ENCODE measurements at regions not wholly inside any gene's neighbourhood (a gene's known extent, or its start where the extent isn't known, plus 50 kb on each side); places are given as distances from the start of the nearest gene placed in this dataset.

DNA sequence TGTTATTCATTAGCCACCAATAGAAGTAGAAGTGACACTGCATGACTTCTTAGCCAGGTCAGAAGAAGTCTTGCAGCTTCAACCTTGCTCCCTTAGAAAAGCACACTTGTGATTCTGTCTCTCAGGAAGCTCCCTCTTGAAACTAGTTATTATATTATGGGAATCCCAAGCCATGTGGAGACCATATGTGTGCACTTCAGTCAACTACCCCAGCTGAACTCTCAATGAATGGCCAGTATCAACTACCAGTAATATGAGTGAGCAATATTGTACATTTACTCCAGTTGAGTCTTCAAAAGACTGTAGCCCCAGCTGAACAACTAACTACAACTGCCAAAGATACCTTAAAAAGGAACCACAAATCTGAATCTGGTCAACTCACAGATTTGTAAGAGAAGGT is 77.1 kb upstream of the GABRA3 start:
- TF ChIP-seq, protein P1, sequence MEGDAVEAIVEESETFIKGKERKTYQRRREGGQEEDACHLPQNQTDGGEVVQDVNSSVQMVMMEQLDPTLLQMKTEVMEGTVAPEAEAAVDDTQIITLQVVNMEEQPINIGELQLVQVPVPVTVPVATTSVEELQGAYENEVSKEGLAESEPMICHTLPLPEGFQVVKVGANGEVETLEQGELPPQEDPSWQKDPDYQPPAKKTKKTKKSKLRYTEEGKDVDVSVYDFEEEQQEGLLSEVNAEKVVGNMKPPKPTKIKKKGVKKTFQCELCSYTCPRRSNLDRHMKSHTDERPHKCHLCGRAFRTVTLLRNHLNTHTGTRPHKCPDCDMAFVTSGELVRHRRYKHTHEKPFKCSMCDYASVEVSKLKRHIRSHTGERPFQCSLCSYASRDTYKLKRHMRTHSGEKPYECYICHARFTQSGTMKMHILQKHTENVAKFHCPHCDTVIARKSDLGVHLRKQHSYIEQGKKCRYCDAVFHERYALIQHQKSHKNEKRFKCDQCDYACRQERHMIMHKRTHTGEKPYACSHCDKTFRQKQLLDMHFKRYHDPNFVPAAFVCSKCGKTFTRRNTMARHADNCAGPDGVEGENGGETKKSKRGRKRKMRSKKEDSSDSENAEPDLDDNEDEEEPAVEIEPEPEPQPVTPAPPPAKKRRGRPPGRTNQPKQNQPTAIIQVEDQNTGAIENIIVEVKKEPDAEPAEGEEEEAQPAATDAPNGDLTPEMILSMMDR (conservative IDR thresholded peaks at IDR 0.05; ENCODE audit: low read depth, low read length) = no peak
- TF ChIP-seq EZH2 (IDR thresholded peaks at IDR 0.05; ENCODE audit: low read length, unreplicated experiment) (no peak), EZH2phosphoT487 (IDR thresholded peaks at IDR 0.05; ENCODE audit: borderline replicate concordance, low read length) (no peak)

Data from PC-3 (cell line).